ENCODE measurements at regions not wholly inside any gene's neighbourhood (a gene's known extent, or its start where the extent isn't known, plus 50 kb on each side); places are given as distances from the start of the nearest gene placed in this dataset.

- no peak for TF ChIP-seq CTCF (IDR thresholded peaks at IDR 0.05)
- TF ChIP-seq POLR2A (IDR thresholded peaks at IDR 0.05): no peak
These were observed 259.5 kb upstream of the JARID2 start for GRCh38 chr6:14986370-14986769.
